ENCODE measurements at regions not wholly inside any gene's neighbourhood (a gene's known extent, or its start where the extent isn't known, plus 50 kb on each side); places are given as distances from the start of the nearest gene placed in this dataset.

DNA sequence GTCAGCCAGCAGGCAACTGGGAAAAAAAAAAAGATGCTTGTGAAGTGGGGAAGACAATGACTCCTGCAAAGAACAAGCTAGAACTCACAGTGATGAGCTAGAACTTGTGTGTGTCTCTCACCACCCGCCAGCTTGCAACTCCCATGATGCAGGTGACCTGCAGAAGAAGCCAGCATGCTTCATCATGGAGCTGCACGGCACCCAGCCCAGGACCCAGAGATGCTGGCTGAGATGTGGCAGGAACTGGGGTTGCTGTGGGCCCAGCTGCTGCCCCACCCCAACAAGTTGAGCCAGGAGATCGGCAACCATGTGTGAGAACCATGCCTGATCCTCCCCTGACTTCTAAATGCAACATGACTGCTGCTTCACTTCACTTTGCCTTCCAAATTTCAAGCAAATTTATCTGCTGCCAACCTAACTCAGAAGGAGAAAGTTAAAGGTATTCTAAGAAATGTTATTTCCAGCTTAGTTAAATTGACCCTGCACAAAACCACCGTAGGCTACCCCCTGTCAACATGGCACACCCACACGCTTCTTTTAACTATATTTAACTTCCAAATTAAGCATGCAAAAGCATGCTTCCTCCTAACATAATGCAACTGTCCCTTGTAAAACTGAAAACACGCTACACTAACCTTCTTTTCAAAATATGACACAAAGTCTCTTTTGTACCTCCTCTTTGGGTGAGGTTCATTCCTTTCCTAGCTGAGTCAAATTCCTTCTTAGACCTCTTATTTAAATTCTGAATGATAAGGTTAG is 166.0 kb upstream of the IGSF21 start:
- H3K4me3 ChIP-seq (ENCODE audit: low read depth, low read length): no peak overlapping the region
- TF ChIP-seq, protein P1, sequence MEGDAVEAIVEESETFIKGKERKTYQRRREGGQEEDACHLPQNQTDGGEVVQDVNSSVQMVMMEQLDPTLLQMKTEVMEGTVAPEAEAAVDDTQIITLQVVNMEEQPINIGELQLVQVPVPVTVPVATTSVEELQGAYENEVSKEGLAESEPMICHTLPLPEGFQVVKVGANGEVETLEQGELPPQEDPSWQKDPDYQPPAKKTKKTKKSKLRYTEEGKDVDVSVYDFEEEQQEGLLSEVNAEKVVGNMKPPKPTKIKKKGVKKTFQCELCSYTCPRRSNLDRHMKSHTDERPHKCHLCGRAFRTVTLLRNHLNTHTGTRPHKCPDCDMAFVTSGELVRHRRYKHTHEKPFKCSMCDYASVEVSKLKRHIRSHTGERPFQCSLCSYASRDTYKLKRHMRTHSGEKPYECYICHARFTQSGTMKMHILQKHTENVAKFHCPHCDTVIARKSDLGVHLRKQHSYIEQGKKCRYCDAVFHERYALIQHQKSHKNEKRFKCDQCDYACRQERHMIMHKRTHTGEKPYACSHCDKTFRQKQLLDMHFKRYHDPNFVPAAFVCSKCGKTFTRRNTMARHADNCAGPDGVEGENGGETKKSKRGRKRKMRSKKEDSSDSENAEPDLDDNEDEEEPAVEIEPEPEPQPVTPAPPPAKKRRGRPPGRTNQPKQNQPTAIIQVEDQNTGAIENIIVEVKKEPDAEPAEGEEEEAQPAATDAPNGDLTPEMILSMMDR (IDR thresholded peaks at IDR 0.05; ENCODE audit: borderline replicate concordance, insufficient read depth, low read depth, low read length): no peak

DNA sequence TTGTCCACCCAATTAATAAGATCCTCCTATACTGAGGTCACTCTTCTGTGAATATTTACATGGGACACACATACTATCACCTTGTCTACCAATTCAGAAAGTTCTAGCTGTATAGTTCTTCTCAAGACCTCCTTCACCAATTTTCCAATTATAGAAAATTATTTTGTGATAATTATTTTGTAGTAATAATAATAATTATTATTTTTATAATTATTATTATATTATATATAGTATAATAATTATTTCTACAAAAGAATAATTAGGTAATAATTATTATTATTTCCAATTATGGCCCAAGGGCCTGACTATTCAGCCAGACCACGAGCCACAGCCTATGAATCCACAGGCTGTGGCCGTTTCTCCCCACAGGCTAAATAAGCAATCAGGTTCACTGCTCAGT is 164.1 kb upstream of the IGSF21 start:
- TF ChIP-seq, protein P1 (IDR thresholded peaks at IDR 0.05; ENCODE audit: borderline replicate concordance, insufficient read depth, low read depth, low read length): no peak
- H3K4me3 ChIP-seq (ENCODE audit: low read depth, low read length): no peak overlapping the region

DNA sequence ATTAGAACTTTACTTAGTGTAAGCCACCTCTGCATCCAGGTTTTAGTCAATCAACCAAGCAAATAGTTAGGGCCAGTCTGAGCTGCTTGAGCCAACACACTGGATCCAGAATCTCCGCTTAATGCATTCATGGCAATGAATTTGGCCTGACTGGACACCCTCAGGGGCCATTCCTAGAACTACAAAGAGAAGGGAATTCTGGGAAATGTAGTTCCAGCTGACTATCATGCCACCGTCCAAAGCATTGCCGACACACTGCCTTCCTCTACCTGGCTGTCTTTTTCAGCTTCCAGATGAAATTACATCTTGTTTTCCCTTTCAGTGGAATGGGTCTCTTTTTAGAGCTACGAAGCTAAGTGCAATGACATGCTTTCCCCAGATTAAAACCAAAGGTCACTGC is 163.0 kb upstream of the IGSF21 start:
- TF ChIP-seq, protein P1 (IDR thresholded peaks at IDR 0.05; ENCODE audit: borderline replicate concordance, insufficient read depth, low read depth, low read length): no peak
- no peak overlapping the region for H3K4me3 ChIP-seq (ENCODE audit: low read depth, low read length)

DNA sequence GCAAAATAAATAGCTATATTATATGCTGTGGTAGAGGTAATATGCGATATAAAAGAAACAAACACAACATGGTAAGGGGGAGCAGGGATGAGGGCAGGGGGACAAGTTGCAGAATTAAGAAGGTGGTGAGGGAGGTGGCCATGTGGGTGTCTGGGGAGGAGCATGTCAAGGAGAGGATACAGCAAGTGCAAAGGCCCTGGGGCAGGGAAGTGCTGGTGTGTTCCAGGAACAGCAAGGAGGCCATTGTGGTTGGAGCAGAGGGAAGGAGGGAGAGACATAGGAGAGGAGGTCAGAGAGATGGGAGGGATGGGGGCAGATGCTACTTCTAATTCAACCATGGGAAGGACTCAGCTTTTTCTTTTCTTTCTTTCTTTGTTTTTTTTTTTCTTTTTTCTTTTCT is 161.2 kb upstream of the IGSF21 start:
- no peak overlapping the region for H3K4me3 ChIP-seq (ENCODE audit: low read depth, low read length)
- TF ChIP-seq, protein P1 (IDR thresholded peaks at IDR 0.05; ENCODE audit: borderline replicate concordance, insufficient read depth, low read depth, low read length): no peak

DNA sequence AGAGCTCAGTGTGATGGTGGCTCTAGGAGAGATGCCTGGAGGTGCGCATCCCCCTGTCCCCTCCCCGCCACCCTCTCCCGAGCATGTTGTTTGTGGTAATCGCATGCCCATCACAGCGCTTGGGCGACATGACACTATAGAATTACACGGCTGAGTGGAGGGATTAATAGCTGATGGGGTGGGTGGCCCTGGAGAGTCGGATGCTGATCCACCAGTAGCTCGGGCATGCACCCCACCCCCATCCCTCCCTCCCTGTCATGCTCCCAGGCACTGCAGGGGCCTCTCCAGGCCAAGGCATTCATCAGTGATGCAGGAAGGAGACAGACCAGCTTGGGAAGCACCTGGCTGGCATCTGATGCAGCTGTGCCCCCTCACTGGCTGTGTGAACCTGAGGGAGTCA is 159.0 kb upstream of the IGSF21 start:
- H3K4me3 ChIP-seq (ENCODE audit: low read depth, low read length): no peak overlapping the region
- TF ChIP-seq, protein P1 (IDR thresholded peaks at IDR 0.05; ENCODE audit: borderline replicate concordance, insufficient read depth, low read depth, low read length): no peak

DNA sequence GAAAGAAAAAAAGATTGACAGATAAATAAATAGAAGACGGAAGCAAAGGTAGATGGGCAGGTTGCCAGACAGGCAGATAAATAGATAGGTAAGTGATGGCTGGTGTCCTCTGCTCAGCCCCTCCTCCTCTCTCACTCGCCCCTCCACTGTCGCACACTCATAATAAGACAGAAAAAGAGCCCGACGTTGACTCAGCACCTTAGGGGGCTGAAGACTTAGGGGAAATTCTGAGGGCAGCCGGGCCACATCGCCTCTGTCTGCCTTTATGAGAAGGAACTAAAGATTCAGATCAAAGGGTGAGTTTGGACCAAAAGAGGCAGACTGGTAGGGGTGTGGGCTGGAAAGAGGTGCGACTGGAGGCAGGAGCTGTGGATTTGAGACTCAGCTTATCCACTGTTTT is 158.1 kb upstream of the IGSF21 start:
- TF ChIP-seq, protein P1 (IDR thresholded peaks at IDR 0.05; ENCODE audit: borderline replicate concordance, insufficient read depth, low read depth, low read length): no peak
- H3K4me3 ChIP-seq (ENCODE audit: low read depth, low read length): no peak overlapping the region

DNA sequence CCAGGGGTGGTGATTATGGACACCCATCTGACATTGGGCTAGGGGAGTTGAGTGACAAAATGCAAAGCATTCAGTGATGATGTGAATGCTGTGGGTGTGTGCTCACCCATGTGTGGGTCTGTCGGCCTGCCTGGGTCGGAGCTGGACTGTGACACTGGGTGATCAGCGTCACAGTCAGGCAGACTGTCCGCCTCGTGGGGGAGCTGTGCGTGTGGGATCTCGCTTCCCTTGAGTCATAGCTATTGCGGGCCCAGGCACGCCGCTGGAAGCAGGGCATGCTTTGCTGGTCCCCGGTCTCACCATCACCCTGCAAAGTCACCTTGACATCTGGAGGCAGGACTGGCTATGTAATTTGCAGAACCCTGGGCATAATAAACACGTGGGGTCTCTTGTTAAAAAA is 156.9 kb upstream of the IGSF21 start:
- TF ChIP-seq, protein P1 (IDR thresholded peaks at IDR 0.05; ENCODE audit: borderline replicate concordance, insufficient read depth, low read depth, low read length): no peak
- H3K4me3 ChIP-seq (ENCODE audit: low read depth, low read length): no peak overlapping the region
